Frontal cortex (tissue), 4 donors: ENCODE measurements at regions not wholly inside any gene's neighbourhood (a gene's known extent, or its start where the extent isn't known, plus 50 kb on each side); places are given as distances from the start of the nearest gene placed in this dataset. TPM values are rescaled to one million over a fixed set of nuclear protein-coding genes. Genes with fewer than 3 reads are reported as not detected.
"Not testable (repeated sequence)": the region's sequence is repeated elsewhere in the genome, so short reads cannot be mapped to it uniquely, and the experiment has no call there.

ENCODE experiments used
- DNase-seq, 2 donors: peaks; one replicate each; pipeline ENCODE4 v3.0.0; 2012; ENCODE audit warnings: low spot score in 2 of 2
- FAIRE-seq: peaks from 2 replicates; lab custom pipeline; 2012; peaks lifted over from hg19 to GRCh38; lab: Jason Lieb, UNC
- small RNA-seq: library from RNA; depleted of rRNA; stranded (forward); fragments of <200 nt; gene quantifications from one replicate; pipeline ENCODE3, GENCODE V24; 2014
- donor health status: control.
- donor health status: control.
- donor health status: control.

DNA sequence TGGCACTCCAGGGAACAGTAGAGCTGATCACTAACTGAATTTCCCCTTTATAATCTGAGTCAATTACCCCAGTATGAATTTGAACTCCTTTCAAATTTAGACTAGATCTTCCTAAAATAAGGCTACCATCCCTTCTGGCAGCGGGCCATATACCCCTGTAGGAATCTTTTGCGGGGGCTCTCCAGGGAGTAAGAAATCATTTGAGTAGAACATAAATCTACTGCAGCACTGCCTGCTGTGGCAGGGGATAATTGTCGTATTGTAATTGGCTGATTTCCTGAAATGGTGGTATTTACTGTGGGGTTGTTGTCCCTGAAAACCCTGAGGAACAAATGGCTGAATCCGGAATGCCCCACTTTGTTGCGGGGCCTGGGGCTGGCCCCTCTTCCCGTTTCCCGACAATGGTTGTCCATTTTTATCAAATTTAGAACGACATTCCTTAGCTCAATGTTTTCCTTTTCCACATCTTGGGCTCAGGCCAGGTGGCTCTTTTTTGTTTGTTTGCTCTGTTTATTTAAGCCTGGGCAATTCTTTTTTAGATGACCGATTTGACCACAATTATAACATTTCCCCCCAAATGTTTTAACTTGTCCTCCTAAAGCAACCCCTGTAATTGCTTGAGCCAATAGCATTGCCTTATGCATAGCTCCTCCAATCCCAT, 74.8 kb upstream of the ZNF195 start:
- DNase-seq, FAIRE-seq: not testable (repeated sequence)

DNA sequence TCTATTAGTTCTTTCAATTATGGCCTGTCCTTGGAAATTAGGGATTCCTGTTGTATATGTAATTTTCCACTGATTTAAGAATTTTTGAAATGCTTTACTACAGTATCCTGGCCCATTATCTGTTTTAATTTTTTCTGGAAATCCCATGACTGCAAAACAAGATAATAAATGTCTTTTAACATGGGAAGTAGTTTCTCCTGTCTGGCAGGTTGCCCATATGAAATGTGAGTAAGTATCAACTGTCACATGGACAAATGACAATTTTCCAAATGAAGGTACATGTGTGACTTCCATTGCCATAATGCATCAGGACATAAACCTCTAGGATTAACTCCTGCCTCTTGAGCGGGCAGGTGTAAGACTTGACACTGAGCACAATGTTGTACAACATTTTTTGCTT, 71.9 kb upstream of the ZNF195 start:
- not testable (repeated sequence) for DNase-seq, FAIRE-seq

DNA sequence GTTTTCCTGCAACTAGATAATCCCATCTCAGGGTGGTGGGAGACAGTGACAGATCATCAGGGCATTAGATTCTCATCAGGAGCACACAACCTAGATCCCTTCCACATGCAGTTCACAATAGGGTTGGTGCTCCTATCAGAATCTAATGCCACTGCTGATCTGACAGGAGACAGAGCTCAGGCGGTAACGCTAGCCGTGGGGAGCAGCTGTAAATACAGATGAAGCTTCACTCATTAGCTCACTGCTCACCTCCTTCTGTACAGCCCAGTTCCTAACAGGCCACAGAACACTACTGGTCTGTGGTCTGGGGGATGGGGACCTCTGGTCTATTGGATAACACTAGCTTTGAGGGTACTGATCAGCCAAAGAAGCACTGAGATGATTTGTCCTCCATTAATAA, 66.6 kb upstream of the ZNF195 start:
- FAIRE-seq, DNase-seq: not testable (repeated sequence)

GRCh38 chr11:3444420-3444744, 65.4 kb upstream of the ZNF195 start:
- not testable (repeated sequence) for FAIRE-seq, DNase-seq

- FAIRE-seq: not testable (repeated sequence)
Measured at GRCh38 chr11:3443700-3444419, 64.9 kb upstream of the ZNF195 start.

DNA sequence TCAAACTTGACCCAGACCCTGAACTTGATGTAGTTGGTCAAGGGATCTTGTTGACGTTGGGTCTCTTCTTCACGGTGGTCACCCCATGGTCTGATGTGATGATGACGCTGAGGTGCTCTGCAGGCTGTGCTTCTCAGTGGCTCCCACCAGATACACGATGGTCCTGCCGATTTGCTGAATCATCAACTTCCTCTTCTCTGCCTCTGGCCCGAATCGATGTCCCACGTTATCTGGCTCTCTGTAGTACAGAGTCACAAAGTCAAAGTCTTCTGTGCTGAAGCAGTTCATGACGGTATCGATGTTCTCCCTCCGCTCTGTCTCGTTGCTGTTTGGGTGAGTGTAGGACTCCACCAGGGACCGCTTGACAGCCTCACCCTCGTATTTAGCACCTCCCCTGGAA, 58.5 kb upstream of the ZNF195 start:
- DNase-seq, FAIRE-seq: not testable (repeated sequence)

More at GRCh38 chr11:3443700-3444419, 64.9 kb upstream of the ZNF195 start:
- not testable (repeated sequence) for DNase-seq

DNA sequence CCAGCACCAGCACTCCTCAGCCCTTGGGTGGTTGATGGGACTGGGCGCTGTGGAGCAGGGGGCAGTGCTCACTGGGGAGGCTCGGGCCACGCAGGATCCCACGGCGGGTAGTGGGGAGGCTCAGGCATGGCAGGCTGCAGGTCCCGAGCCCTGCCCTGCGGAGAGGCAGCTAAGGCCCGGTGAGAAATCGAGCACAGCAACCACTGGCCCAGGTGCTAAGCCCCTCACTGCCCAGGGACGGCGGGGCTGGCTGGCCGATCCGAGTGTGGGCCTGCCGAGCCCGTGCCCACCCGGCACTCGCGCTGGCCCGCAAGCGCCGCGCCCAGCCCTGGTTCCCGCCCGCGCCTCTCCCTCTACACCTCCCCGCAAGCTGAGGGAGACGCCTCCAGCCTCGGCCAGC, 56.0 kb upstream of the ZNF195 start:
- FAIRE-seq (no peak), DNase-seq (no peak)

DNA sequence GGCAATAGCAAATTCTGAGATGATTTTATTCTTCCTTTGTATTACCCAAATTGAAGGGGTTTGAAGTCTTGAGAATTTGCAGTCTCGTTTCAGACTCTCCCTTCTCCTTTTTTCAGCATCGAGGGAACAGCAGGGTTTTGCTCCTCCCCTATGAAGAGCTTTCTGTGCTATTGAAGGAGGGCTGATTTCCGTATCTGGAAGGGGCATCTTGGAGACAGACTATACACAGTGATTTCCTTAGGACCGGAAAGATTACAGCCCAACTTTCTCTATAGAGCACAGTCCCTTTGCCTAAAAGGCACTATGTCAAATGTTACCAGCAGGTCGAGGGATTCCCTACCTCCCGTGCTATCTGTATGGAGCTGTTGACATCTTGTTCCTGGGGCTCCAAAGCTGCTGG, 50.2 kb upstream of the ZNF195 start:
- not testable (repeated sequence) for DNase-seq, FAIRE-seq

Small RNAs in the stretch of these regions (small RNA-seq; reads per million reads assigned to genes)
- not detected for gene SNRPCP5
